Lung (tissue), 11 donors: ENCODE measurements at regions not wholly inside any gene's neighbourhood (a gene's known extent, or its start where the extent isn't known, plus 50 kb on each side); places are given as distances from the start of the nearest gene placed in this dataset.

ENCODE experiments used
- ATAC-seq: fragments of 200-7000 bp; cut with Tn5 transposase; one replicate; pipeline ENCODE4 v1.9.1; 2020; ENCODE audit warnings: moderate number of reproducible peaks; ENCODE audit not compliant: insufficient read depth, low FRiP score
- DNase-seq, 3 donors: peaks; one replicate each; pipeline ENCODE4 v3.0.0-alpha.2; 2013 to 2017
- H3K27ac ChIP-seq, 2 donors: one replicate each; pipeline ENCODE4 v1.5.1; 2013; ENCODE audit warnings: mild to moderate bottlenecking in 2 of 2, moderate library complexity in 2 of 2, control low read depth in 1 of 2, inconsistent platforms in 1 of 2, low read depth in 1 of 2, low read length in 1 of 2
- H3K27me3 ChIP-seq, 3 donors: one replicate each; pipeline ENCODE4 v1.5.1; 2013; ENCODE audit warnings: low read length in 2 of 3; ENCODE audit not compliant: control insufficient read depth in 3 of 3, insufficient read depth in 3 of 3
- H3K36me3 ChIP-seq, 4 donors: one replicate each; pipeline ENCODE4 v1.5.1; 2013; ENCODE audit warnings: low read length in 4 of 4, mild to moderate bottlenecking in 1 of 4, moderate library complexity in 1 of 4; ENCODE audit not compliant: control insufficient read depth in 4 of 4, insufficient read depth in 4 of 4
- H3K4me1 ChIP-seq, 5 donors: one replicate each; pipeline ENCODE4 v1.5.1; 2013; ENCODE audit warnings: low read length in 5 of 5, mild to moderate bottlenecking in 2 of 5, moderate library complexity in 1 of 5; ENCODE audit not compliant: control insufficient read depth in 5 of 5, insufficient read depth in 5 of 5
- H3K4me3 ChIP-seq: one replicate; pipeline ENCODE4 v1.5.1; 2013; ENCODE audit warnings: mild to moderate bottlenecking, control low read depth, moderate library complexity
- H3K9ac ChIP-seq, 2 donors: one replicate each; pipeline ENCODE4 v1.5.1; 2013; ENCODE audit warnings: low read length in 2 of 2, control low read depth in 1 of 2; ENCODE audit not compliant: insufficient read depth in 1 of 2
- H3K9me3 ChIP-seq, 4 donors: one replicate each; pipeline ENCODE4 v1.5.1; 2013; ENCODE audit warnings: low read length in 3 of 4, mild to moderate bottlenecking in 1 of 4, moderate library complexity in 1 of 4; ENCODE audit not compliant: control insufficient read depth in 4 of 4, insufficient read depth in 3 of 4
- WGBS, 2 donors: extraction: QIAGEN DNeasy Blood & Tissue Kit; methylation state at CpG; one replicate each; pipeline ENCODE4 v1.1.7; 2013; 5-methylcytosine and 5-hydroxymethylcytosine counted together
- TF ChIP-seq, protein P1 (sequence below): IDR thresholded peaks from 2 replicates; pipeline ENCODE4 v1.5.1; 2012; ENCODE audit warnings: mild to moderate bottlenecking; ENCODE audit errors: control extremely low read depth, extremely low read depth
- donor health status: control.
- donor health status: control.
- donor health status: Bipolar disorder and iron deficiency.
- donor health status: healthy.
- donor health status: DM: yes; HTN: yes; CAD: no.

DNA sequence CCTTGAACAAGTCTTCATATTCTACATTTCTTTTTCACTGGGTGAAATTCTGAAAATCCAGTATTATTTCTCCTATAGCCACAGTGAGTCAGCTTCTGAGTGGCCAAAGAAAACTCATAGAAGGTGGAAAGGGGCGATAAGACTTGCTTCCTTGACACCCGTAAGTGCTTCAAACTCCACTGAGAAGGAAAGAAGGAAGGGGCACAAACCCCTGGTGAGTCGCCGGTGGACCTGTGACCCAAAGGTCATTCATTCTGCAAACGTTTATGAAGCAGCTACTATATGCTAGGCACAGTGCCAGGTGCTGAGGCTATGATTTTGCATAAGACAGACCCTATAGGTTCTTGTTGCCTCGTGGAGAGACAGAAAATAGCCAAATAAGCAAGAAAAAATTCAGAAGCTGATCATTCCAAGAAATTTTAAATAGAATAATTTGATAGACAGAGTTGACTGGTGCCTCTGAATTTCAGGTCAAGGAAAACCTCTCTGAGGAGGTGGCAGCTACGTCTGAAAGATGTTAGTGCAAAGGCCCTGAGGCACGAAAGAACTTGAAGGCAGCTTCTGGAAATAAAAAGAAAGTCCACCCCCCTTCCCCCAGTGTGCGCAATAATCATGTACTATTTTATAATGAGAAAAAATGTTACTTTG, 118.2 kb downstream of the CD24 start:
- TF ChIP-seq, protein P1, sequence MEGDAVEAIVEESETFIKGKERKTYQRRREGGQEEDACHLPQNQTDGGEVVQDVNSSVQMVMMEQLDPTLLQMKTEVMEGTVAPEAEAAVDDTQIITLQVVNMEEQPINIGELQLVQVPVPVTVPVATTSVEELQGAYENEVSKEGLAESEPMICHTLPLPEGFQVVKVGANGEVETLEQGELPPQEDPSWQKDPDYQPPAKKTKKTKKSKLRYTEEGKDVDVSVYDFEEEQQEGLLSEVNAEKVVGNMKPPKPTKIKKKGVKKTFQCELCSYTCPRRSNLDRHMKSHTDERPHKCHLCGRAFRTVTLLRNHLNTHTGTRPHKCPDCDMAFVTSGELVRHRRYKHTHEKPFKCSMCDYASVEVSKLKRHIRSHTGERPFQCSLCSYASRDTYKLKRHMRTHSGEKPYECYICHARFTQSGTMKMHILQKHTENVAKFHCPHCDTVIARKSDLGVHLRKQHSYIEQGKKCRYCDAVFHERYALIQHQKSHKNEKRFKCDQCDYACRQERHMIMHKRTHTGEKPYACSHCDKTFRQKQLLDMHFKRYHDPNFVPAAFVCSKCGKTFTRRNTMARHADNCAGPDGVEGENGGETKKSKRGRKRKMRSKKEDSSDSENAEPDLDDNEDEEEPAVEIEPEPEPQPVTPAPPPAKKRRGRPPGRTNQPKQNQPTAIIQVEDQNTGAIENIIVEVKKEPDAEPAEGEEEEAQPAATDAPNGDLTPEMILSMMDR, result no peak
- Histone ChIP-seq H3K9ac (no peak overlapping the region), H3K4me1 (no peaks in the 10 kb centered on the region), H3K36me3 (no peaks in the 10 kb centered on the region), H3K4me3 (no peak overlapping the region), H3K27me3 (peaks cover 0 to 2% (median 0%) of the 10 kb centered on the region in 3 donors), H3K27ac (no peak overlapping the region), H3K9me3 (peaks cover 0 to 6% (median 2%) of the 10 kb centered on the region in 4 donors)
- DNase-seq (no peak), ATAC-seq (no peak)
- 77 to 82% methylated on average over 9 of the region's 9 CpGs for WGBS, 2 donors

- ATAC-seq, result no peak
- 74 to 81% methylated on average over 4 of the region's 4 CpGs for WGBS, 2 donors
- TF ChIP-seq, protein P1, result no peak
Measured at GRCh38 chr6:106855117-106855516, 119.4 kb downstream of the CD24 start.

GRCh38 chr6:106849676-106850332, 124.7 kb downstream of the CD24 start:
- H3K4me1 ChIP-seq, result no peaks in the 10 kb centered on the region
- TF ChIP-seq, protein P1, result no peak

More at GRCh38 chr6:106855117-106855516, 119.4 kb downstream of the CD24 start:
- no peaks in the 10 kb centered on the region for H3K4me1 ChIP-seq
- peaks cover 0 to 4% (median 0%) of the 10 kb centered on the region in 4 donors for H3K9me3 ChIP-seq
- H3K27ac ChIP-seq, result no peak overlapping the region
- no peak for DNase-seq
- H3K4me3 ChIP-seq, result no peak overlapping the region
- H3K27me3 ChIP-seq, result peaks cover 0 to 2% (median 0%) of the 10 kb centered on the region in 3 donors
- H3K36me3 ChIP-seq, result no peaks in the 10 kb centered on the region
- H3K9ac ChIP-seq, result no peak overlapping the region

More at GRCh38 chr6:106849676-106850332, 124.7 kb downstream of the CD24 start:
- no peak for DNase-seq
- Histone ChIP-seq H3K27me3 (no peaks in the 10 kb centered on the region), H3K9me3 (peaks cover 0 to 1% (median 0%) of the 10 kb centered on the region in 4 donors), H3K36me3 (no peaks in the 10 kb centered on the region), H3K4me3 (no peak overlapping the region), H3K27ac (no peak overlapping the region), H3K9ac (no peak overlapping the region)
- no peak for ATAC-seq
- 56 to 67% methylated on average over 6 of the region's 6 CpGs for WGBS, 2 donors
